Testis (tissue), 2 donors: ENCODE measurements at regions not wholly inside any gene's neighbourhood (a gene's known extent, or its start where the extent isn't known, plus 50 kb on each side); places are given as distances from the start of the nearest gene placed in this dataset.

ENCODE experiments used
- POLR2A ChIP-seq: fragments of 450-650 bp; IDR thresholded peaks from one replicate; pipeline ENCODE4 v1.6.1; 2017; ENCODE audit warnings: antibody characterized with exemption, mild to moderate bottlenecking, moderate library complexity
- TF ChIP-seq, protein P1 (sequence below), 3 experiments: fragments of 450-650 bp in 2 of 3; fragments of 200-600 bp in 1 of 3; sonication (generic) in 1 of 3; IDR thresholded peaks; one replicate each; pipeline ENCODE4 v1.5.1; 2016 to 2019; ENCODE audit warnings: antibody characterized with exemption in 3 of 3, mild to moderate bottlenecking in 2 of 3, moderate library complexity in 1 of 3

DNA sequence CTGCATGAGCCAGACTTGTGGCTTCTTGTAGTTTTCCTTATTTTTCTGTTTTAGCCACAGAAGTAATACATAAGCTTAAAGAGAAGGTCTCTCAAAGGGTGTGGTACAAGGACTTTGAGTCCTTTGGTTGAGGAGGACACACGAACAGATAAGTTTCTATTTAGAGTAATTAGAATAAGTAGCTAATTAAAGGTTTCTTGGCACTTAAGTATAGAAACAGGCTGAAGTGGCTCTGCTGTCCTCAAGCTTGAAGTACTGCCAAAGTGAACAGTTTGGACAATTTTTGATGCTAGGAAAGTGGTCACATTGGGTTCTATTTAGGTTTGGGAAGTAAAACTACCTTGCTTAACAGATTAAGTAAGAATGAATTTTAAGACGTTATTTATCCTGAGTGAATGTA is 278.3 kb upstream of the MPDZ start:
- TF ChIP-seq, protein P1, sequence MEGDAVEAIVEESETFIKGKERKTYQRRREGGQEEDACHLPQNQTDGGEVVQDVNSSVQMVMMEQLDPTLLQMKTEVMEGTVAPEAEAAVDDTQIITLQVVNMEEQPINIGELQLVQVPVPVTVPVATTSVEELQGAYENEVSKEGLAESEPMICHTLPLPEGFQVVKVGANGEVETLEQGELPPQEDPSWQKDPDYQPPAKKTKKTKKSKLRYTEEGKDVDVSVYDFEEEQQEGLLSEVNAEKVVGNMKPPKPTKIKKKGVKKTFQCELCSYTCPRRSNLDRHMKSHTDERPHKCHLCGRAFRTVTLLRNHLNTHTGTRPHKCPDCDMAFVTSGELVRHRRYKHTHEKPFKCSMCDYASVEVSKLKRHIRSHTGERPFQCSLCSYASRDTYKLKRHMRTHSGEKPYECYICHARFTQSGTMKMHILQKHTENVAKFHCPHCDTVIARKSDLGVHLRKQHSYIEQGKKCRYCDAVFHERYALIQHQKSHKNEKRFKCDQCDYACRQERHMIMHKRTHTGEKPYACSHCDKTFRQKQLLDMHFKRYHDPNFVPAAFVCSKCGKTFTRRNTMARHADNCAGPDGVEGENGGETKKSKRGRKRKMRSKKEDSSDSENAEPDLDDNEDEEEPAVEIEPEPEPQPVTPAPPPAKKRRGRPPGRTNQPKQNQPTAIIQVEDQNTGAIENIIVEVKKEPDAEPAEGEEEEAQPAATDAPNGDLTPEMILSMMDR (IDR thresholded peaks at IDR 0.05): no peak
- TF ChIP-seq POLR2A: no peak
